Transverse colon (tissue), 4 donors: ENCODE measurements at regions not wholly inside any gene's neighbourhood (a gene's known extent, or its start where the extent isn't known, plus 50 kb on each side); places are given as distances from the start of the nearest gene placed in this dataset.

Source experiments
- DNase-seq: peaks from one replicate; pipeline ENCODE4 v3.0.0-alpha.2; 2019
- H3K27ac ChIP-seq, 4 donors: fragments of 200-600 bp; sonication (generic); 2 replicates each; pipeline ENCODE4 v1.5.1; 2016 to 2018; ENCODE audit warnings: inconsistent platforms in 4 of 4
- H3K27me3 ChIP-seq: fragments of 200-600 bp; sonication (generic); 2 replicates; pipeline ENCODE4 v1.5.1; 2017; ENCODE audit warnings: inconsistent platforms
- H3K36me3 ChIP-seq, 4 donors: fragments of 200-600 bp; sonication (generic); 2 replicates each; pipeline ENCODE4 v1.5.1; 2017 to 2019; ENCODE audit warnings: inconsistent platforms in 4 of 4
- H3K4me1 ChIP-seq, 4 donors: fragments of 200-600 bp; sonication (generic); 2 replicates each; pipeline ENCODE4 v1.5.1; 2017 to 2020; ENCODE audit warnings: inconsistent platforms in 4 of 4
- H3K4me3 ChIP-seq, 4 donors: fragments of 200-600 bp; sonication (generic); 1 replicate in 1 of 4; 2 replicates in 3 of 4; pipeline versions ENCODE4 v1.5.1 to v1.6.1; 2017 to 2019; ENCODE audit warnings: inconsistent platforms in 4 of 4
- H3K9me3 ChIP-seq, 2 donors: fragments of 200-600 bp; sonication (generic); 2 replicates each; pipeline ENCODE4 v1.5.1; 2017 to 2019; ENCODE audit warnings: inconsistent platforms in 2 of 2
- EP300 ChIP-seq: sonication (generic); formaldehyde crosslinking; IDR thresholded peaks from one replicate; pipeline ENCODE4 v1.6.1; 2017; ENCODE audit warnings: antibody characterized with exemption, low read depth
- POLR2A ChIP-seq: fragments of 450-650 bp; IDR thresholded peaks from one replicate; pipeline ENCODE4 v1.6.1; 2016; ENCODE audit warnings: antibody characterized with exemption, mild to moderate bottlenecking, moderate library complexity
- POLR2AphosphoS5 ChIP-seq, 3 donors: sonication (generic); formaldehyde crosslinking; IDR thresholded peaks; one replicate each; pipeline ENCODE4 v1.6.1; 2016; ENCODE audit warnings: antibody characterized with exemption in 3 of 3
- WGBS, 2 donors: methylation state at CpG; one replicate each; pipeline ENCODE4 v1.1.5; 2018; ENCODE audit warnings: low coverage in 1 of 2; 5-methylcytosine and 5-hydroxymethylcytosine counted together
- in situ Hi-C, 4 donors: fragments of 200-750 bp; cut with MboI; loops; one replicate each; pipeline versions ENCODE4 v1.15.0 to v1.15.1; 2017; ENCODE audit warnings: low sequenced_read_pairs in 3 of 4, low pct_ligation_motif_present in 1 of 4, low pct_unique_long_range_greater_than_20kb in 1 of 4
- intact Hi-C: fragments of 100-400 bp; cut with DNase I; formaldehyde crosslinking; loops from one replicate; pipeline ENCODE4 v1.15.1; 2023; ENCODE audit warnings: low total_unique reads
- TF ChIP-seq, protein P1 (sequence below), 5 experiments: fragments of 200-600 bp in 3 of 5; fragments of 450-650 bp in 2 of 5; sonication (generic) in 3 of 5; IDR thresholded peaks; 1 replicate in 2 of 5; 2 replicates in 3 of 5; pipeline ENCODE4 v1.5.1; 2016 to 2017; ENCODE audit warnings: antibody characterized with exemption in 5 of 5, inconsistent platforms in 3 of 5, mild to moderate bottlenecking in 2 of 5, moderate library complexity in 1 of 5

DNA sequence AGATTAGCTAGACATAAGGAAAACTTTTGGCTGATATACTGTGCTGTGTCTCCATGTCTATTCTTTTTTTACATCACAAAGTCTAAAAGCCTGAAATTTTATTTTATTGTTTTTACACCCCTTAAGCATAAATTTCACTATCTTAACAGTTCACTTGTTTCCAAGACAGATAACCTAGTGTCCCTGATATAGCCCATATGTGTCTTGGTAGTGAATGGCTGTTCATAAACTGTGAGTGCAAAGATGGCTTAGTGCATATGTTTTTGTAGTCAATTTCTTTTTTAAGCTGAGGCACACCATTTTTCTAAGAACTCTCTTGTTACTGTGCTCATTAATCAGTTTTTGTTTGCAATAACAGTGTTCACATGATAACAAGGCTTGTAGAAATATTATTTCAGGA lies 381.1 kb downstream of the OXSM start:
- Histone ChIP-seq H3K27me3 (no peaks in the 10 kb centered on the region), H3K36me3 (no peaks in the 10 kb centered on the region), H3K4me1 (no peaks in the 10 kb centered on the region), H3K9me3 (no peaks in the 10 kb centered on the region), H3K4me3 (no peak overlapping the region), H3K27ac (no peak overlapping the region)
- DNase-seq = no peak
- in situ Hi-C loops = no loop called here
- TF ChIP-seq POLR2A (no peak), POLR2AphosphoS5 (IDR thresholded peaks at IDR 0.05) (no peak), EP300 (no peak)
- TF ChIP-seq, protein P1, sequence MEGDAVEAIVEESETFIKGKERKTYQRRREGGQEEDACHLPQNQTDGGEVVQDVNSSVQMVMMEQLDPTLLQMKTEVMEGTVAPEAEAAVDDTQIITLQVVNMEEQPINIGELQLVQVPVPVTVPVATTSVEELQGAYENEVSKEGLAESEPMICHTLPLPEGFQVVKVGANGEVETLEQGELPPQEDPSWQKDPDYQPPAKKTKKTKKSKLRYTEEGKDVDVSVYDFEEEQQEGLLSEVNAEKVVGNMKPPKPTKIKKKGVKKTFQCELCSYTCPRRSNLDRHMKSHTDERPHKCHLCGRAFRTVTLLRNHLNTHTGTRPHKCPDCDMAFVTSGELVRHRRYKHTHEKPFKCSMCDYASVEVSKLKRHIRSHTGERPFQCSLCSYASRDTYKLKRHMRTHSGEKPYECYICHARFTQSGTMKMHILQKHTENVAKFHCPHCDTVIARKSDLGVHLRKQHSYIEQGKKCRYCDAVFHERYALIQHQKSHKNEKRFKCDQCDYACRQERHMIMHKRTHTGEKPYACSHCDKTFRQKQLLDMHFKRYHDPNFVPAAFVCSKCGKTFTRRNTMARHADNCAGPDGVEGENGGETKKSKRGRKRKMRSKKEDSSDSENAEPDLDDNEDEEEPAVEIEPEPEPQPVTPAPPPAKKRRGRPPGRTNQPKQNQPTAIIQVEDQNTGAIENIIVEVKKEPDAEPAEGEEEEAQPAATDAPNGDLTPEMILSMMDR (IDR thresholded peaks at IDR 0.05) = no peak
- intact Hi-C loops = no loop called here

DNA sequence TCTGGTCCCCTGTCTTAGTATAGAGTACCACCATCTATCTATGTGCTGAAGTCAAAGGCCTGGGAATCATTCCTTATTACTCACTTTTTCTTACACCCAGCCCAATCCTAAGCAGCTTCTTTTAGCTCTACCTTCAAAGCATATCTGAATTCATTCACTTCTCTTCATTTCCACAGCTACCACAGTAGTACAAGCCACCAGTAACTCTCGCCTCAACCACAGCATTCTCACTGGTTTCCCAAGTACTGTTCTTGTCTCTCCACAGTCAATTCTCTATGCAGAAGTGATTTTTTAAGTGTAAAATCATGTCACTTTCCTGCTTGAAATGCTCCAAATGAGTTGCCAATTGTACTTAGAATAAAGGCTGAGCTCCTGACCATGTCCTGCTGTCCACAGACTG lies 401.7 kb downstream of the OXSM start:
- no peak overlapping the region for H3K27ac ChIP-seq
- WGBS, 2 donors = 91 to 93% methylated on average over 1 of the region's 1 CpG
- H3K36me3 ChIP-seq = no peaks in the 10 kb centered on the region
- intact Hi-C loops (no loop called here), in situ Hi-C loops (no loop called here)
- no peaks in the 10 kb centered on the region for H3K4me1 ChIP-seq
- no peaks in the 10 kb centered on the region for H3K27me3 ChIP-seq
- no peak overlapping the region for H3K4me3 ChIP-seq
- no peak for DNase-seq
- H3K9me3 ChIP-seq = peaks cover 0 to 4% of the 10 kb centered on the region in 2 donors
- TF ChIP-seq POLR2AphosphoS5 (IDR thresholded peaks at IDR 0.05) (no peak), EP300 (no peak), POLR2A (no peak)
- TF ChIP-seq, protein P1 (IDR thresholded peaks at IDR 0.05) = no peak

DNA sequence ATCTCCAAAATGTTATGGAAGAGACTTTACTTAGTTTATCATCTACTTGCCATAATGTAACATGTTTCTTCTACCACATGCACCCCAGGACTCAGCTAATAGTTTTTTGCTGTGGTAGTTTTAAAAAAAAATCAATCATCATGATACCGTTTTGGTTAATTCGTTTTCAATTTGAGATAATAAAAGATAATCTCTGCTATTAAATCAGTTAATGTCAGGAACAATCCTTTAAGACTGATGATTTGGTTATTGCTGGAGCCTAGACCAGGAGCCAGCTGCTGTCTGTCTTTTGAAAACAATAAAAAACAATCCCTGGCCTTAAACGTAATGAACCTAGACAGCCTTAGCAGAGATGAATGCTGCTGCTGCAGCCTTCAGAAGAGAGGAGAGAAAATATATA lies 403.7 kb downstream of the OXSM start:
- in situ Hi-C loops = no loop called here
- no peak for DNase-seq
- intact Hi-C loops = no loop called here
- Histone ChIP-seq H3K27ac (no peak overlapping the region), H3K36me3 (no peaks in the 10 kb centered on the region), H3K9me3 (peaks cover 0 to 4% of the 10 kb centered on the region in 2 donors), H3K27me3 (no peaks in the 10 kb centered on the region), H3K4me1 (no peaks in the 10 kb centered on the region), H3K4me3 (no peak overlapping the region)
- 68 to 69% methylated on average over 3 of the region's 3 CpGs for WGBS, 2 donors
- TF ChIP-seq EP300 (no peak), POLR2A (no peak), POLR2AphosphoS5 (IDR thresholded peaks at IDR 0.05) (no peak)
- TF ChIP-seq, protein P1 (IDR thresholded peaks at IDR 0.05) = no peak

DNA sequence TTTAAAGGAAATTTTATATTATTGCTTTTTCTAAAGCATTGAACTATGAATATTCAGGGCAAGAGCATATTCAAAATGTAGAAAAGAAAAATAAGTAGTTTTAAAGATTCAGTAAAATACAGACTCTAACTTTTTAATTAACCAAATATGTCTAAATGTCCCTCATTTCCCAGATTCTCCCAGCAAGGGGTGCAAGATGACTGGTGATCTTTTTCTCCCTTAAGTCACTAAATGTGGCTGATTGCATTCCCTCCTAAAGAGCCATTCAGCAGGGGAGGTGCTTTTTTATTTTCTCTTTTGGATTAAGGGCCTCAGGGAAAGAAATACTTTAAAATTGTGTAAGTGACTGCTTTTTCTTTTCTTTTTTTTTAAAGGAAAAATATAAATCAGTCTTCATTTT lies 406.9 kb downstream of the OXSM start:
- intact Hi-C loops (no loop called here), in situ Hi-C loops (no loop called here)
- Histone ChIP-seq H3K9me3 (no peaks in the 10 kb centered on the region), H3K4me3 (no peak overlapping the region), H3K4me1 (no peaks in the 10 kb centered on the region), H3K27ac (no peak overlapping the region), H3K27me3 (no peaks in the 10 kb centered on the region), H3K36me3 (no peaks in the 10 kb centered on the region)
- no peak for DNase-seq
- TF ChIP-seq EP300 = no peak
- no peak for TF ChIP-seq POLR2AphosphoS5 (IDR thresholded peaks at IDR 0.05)

DNA sequence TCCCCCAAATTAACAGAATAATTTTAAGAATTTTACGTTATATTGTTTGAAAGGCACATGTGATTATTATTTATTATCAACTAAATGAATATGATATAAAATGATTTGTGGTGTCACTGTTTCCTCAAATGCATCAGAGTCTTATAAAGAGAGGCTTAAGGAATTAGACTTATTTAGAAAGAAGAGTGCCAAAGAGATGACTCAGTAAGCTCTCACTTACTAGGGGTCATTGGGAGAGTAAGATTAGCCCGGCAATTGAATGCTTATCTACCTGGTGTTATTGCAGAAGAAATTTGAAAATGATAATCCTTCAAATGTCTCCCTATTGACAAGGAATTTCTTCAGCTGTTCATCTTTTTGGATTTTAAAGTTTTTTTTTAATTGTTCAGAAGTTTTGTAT lies 408.7 kb downstream of the OXSM start:
- 51 to 55% methylated on average over 2 of the region's 2 CpGs for WGBS, 2 donors
- Histone ChIP-seq H3K27me3 (no peaks in the 10 kb centered on the region), H3K9me3 (no peaks in the 10 kb centered on the region), H3K4me3 (no peak overlapping the region), H3K36me3 (no peaks in the 10 kb centered on the region), H3K4me1 (no peaks in the 10 kb centered on the region), H3K27ac (no peak overlapping the region)
- DNase-seq = no peak
- intact Hi-C loops = no loop called here
- in situ Hi-C loops = no loop called here
- TF ChIP-seq POLR2AphosphoS5 (IDR thresholded peaks at IDR 0.05) (no peak), POLR2A (no peak), EP300 (no peak)
- TF ChIP-seq, protein P1 (IDR thresholded peaks at IDR 0.05) = no peak
